ENCODE measurements at regions not wholly inside any gene's neighbourhood (a gene's known extent, or its start where the extent isn't known, plus 50 kb on each side); places are given as distances from the start of the nearest gene placed in this dataset.

DNA sequence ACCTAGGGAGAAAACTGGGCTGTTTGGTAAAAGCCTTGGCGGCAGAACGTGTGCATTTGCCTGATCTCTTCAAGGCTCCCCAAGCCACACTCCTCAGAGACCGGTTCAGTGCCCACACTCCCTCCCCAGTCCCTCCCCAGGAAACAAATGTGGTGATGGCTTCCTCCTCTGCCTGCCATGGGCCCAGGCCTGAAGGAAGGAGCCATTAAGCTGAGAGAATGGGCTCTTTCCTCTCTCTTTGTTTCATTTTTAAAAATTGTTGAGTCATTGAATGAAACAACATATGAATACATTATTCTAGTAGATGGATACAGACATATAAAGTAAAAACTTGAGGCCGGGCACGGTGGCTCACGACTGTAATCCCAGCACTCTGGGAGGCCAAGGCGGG, 50.6 kb upstream of the YWHAQ start:
- DNase-seq (ENCODE audit: low read depth in 2 of 2): no peak

DNA sequence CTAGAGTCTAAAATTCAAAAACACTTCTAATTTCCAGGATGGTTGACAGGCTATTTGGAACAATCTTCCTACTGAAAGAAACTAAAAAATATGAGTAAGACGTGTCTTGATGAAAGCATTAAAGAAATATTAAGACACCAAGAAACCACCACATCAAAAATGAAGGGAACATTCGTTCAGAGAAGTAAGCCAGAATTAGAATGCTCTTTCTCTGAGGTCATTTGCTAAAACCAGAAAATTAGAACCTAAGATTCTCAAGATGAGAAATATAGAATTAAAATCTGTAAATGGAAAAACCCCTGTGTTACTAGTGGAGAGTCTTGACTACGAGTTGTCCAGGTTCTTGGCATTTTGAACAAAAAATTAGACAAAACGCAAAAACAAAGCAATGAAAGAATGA, 54.8 kb upstream of the YWHAQ start:
- DNase-seq (ENCODE audit: low read depth in 2 of 2): no peak

DNA sequence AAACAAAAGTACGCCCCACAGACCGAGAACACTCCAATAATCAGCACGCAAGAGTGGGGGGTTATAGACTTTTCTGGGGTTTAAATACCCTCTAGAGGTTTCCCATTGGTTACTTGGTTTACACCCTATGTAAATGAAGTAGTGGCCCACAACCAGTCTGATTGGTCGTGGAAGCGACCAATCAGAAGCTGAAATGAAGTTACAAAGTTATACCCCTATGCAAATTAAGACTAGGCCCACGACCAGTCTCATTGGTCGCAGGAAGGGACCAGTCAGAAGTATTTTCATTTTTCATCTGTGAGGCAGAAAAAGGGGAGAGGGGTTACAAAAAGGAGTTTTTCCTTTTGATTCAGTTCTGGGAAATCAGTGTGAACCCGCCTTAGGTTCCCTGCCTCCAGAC, 55.3 kb upstream of the YWHAQ start:
- no peak for DNase-seq (ENCODE audit: low read depth in 2 of 2)

DNA sequence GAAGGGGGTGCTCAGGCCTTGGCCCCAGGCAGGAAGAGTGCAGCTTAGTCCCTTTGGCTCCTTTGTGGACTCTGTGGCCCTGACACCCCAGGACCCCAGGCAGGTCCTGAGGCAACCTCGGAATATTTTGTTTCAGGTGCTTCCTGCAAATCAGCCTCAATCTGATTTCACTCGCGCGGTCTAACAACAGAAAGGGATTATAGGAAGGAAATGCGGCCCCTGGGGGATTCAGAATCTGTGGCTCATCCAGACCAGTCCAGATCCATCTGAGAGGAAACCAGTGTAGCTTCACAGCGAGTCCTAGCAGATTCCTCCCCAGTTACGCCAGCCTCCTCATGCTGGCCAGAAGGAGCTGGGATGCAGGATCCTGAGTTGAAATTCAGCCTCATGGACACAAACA, 59.5 kb upstream of the YWHAQ start:
- DNase-seq (ENCODE audit: low read depth in 2 of 2): no peak

DNA sequence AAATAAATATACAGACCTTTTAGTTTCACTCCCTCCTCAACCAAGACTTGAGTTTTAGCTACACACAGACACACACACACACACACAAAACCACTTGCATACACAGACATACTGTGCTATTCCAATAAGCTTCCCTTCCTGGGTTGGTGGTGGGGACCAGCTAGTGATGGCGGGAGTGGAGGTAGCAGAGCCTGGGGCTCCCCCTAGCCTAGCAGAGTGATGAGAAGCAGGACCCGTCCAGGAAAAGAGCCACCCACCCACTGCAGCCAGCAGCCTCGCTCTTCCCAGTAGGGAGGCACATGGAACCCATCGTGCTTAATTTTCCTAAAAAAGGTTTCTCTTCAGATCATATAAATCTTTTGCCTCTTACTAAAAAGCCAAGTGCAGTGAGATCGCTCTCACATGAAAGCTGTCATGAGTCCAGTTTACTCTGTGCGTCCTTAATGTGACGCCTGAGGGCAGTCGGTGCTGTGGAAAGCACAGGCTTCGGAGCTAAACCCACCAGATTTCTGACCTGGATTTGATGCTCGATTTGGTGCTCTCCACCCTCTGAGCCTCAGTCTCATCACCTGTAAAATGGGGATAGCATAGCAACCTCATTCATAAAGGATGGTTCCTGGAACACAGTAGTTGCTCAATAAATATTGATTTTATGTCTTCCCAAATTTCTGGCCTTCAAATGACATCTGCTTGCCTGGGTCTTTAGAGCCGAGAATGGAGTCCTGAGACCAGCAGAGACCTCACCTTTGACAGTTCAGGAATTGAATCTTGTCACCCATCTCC, 60.1 kb upstream of the YWHAQ start:
- DNase-seq (ENCODE audit: low read depth in 2 of 2): no peak

DNA sequence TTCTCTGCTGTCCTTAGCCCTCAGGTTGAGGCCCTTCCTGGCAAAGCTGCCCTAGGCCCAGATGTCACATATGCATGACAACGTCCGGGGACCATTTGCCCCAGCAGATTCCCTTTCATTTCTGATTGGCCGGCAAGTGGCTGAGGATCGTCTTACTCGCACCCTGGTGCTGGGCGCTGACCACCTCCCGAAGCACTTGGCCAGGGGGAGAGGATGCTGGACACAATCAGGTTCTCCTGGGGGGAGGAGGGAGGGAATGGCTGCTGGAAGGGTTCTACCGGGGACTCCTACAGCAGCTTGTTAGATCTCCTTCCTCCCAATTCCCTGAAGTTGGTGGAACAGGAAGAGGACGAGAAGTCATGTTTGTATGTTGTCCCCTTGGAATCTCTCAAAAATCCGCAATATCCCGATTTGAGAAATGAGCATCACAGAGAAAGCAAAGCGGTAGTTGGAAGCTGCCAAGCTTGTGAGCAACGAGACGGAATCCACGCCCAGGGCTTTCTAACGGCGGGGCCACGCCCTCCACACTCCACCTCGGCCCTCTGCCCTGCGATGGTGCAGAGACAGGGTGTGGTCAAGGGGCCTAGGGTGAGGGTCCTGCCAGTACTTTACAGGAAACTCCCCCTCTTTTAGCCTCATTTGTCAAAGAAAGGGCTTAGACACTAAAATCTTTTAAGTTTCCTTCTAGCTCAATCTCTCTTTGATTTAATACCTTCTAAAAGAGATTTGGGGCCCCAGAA, 61.8 kb upstream of the YWHAQ start:
- no peak for DNase-seq (ENCODE audit: low read depth in 2 of 2)

DNA sequence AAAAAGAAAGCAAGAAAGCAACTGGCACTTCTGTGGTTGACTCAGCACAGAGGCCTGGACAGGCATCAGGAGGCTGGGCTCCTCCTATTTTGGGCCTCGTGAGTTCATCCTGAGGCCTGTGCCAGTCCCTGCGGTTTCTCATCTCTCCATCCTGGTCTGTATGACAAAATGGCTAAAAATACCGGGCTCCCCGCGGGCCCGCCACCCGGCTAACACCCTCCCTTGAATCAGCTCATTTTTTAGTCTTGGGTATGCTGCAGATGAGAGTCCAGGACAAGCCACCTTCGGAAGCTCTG, 62.3 kb upstream of the YWHAQ start:
- no peak for DNase-seq (ENCODE audit: low read depth in 2 of 2)

DNA sequence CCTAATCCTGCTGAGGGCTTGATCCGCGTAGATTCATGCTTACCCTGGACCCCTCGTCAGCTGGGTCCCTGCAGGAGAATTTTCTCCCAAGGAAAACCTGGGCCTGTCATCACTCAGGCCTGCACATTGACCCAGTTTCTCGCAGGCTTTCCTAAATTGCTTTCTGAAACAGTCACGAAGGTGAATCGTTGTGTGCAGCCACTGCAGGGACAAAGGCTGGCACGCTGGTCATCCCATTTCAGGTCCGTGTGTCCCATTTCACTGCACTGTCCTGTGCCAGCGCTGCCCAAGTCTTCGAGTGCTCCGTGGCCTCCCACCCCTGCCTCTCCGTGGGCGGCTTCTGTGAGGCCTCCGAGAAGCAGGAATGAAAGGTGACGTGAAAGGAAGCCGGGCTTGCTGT, 62.8 kb upstream of the YWHAQ start:
- no peak for DNase-seq (ENCODE audit: low read depth in 2 of 2)

DNA sequence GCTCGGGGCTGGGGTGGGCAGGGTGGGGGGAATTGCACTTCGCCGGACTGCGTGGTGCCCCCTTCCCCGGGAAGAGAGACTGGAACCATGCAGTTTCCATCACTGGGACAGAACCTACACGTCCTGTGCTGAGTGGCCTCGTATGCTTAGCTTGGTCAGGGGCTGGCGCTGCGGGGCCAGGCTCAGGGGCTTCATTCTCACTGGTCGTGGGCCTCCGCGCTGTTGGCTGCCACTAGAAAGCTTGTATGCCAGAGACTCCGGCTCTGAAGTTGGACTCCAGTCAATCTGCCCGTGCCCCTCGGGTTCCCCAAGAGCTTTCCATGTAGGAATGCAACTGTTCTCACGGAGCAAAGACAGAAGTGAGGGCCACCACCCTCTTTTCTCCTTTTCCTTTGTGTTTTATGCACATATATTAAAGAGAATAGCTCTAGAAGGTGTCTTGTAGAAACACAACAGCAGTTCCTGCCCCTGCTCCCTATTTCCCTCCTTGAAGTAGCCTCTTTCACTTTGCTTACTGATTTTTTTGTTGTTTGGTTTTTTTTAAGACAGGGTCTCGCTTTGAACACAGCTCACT, 64.0 kb upstream of the YWHAQ start:
- DNase-seq (ENCODE audit: low read depth in 2 of 2): no peak

DNA sequence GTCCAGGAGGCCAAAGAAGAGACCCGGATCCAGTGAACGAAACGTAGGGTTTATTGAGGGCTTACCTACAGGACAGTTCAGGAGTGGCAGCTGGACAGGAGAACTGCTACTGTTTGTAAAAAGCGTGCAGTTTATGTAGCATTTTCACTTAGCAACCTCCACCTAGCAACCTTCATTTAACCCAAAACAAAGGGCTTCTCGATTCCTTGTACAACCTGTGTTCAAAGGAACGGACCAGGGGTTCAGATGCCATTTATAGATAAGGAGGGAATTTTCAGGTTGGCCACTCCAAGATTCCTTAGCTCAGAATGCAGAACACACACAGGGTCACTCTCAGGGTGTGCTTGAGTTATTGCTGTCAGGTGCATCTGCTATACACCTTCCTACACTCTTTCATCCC, 65.1 kb upstream of the YWHAQ start:
- DNase-seq (ENCODE audit: low read depth in 2 of 2): no peak

DNA sequence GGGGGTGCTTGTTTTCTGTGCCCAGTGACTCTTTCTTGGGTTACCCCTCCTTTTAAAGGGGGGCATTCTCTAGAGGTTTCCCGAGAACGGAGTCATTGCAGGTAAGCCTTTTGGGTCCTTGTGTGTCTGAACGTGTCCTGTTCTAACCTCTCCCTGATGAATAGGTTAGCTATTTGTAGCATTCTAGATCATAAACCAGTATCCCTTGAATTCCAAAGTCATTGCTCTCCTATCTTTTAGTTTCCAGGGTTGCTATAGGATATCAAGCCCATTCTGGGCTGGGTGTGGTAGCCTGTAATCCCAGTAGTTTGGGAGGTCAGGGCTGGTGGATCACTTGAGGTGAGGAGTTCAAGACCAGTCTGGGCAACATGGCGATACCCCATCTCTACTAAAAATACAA, 65.9 kb upstream of the YWHAQ start:
- no peak for DNase-seq (ENCODE audit: low read depth in 2 of 2)

DNA sequence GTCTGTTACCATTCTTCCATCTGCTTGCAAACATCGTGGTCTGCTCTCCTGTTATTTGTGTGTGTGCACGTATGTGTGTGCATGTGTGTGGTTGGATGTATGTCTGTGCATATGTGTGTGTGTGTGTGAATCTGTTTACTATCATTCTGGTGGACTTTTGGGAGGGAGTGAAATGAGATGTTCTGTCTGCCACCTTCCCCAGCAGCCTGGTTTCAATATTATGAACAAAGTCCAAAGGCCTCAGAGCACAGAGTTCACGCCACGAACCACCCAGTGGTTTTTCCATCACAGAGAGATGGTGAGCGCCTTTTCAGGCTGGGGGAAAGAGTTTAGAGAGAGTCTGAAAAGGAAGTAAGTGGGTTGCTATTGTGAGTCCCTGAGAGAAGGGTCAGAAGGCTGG, 67.1 kb upstream of the YWHAQ start:
- no peak for DNase-seq (ENCODE audit: low read depth in 2 of 2)

DNA sequence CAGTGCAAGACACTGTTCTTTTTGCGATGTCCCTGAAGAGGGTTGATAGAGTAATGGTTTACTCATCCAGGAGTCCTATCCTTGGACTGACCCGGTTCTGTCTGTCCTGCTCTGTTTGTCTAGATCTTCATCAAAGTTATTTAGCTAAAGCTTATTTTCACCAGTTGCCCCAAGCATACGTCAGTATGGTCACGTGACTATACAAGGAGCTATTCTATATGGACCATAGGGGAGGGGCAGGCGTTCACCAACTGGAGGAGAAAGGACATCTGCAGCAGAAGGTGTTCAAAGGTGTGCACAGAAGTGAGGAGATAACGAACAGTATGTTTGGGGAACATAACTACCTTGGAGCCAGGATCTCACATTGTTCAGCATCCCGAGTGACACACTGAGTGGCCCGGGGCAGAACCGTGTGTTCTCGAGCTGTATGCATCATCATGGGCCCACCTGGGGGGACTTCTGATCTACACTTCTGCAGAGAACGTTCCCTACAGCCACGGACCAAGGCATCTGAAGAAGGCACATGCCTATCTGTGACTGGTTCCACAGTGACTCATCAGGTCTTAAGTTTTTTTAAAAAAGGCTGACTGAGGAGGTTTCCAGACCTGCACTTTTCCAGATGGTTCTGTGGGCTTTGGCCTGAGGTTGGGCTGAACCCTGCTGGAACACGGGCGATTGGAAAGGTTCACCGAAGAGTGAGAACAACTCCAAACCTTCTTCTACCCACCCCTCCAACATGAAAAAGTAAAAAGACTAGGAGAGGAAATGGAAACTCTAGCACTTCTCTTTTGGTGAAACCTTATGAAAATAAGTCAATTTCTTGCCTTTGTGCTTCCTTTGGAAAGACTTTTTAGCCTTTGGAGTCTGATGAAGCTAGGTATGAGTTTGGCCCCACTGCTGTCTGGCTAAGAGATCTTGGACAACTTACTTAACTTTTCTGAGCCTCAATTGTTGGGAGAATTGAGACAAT, 68.6 kb upstream of the YWHAQ start:
- DNase-seq (ENCODE audit: low read depth in 2 of 2): no peak

DNA sequence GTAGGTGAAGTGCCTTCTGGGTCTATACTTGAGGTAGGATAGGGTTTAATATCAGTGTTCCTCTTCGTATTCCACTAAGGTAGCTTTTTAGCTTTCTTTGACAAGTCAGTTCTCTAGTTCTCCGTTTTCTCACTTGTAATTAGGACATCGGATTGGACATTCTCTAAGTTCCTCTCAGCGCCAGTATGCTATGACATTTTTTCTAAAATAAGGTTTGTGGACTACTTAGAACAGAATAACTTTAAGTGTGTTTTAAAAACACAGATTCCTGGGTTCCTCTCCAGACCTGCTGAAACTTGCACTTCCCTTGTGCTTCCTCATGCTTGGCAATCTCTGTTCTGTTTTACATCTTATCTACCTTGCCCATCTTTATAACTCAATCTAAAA, 69.3 kb upstream of the YWHAQ start:
- no peak for DNase-seq (ENCODE audit: low read depth in 2 of 2)

DNA sequence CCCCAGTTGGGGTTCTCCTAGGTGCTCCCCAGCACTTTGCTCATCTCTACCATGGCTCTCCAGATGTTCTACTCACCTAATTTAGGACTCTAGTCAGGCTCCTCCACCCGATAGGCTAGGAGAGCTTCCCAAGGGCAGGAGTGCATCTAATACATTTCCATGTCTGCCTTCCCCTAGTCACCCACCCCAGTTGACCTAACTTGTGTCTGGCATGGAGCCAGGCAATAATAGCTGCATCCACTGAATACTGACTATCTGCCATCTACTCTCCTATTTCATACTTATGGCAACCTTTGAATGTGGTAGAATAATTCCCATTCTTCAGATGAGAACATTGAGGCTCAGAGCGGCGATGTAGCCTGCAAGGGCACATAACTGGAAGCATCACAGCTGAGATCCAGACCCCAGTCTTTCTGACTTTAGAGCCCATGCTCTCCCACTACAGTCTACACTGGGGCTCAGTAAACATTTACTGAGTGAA, 71.8 kb upstream of the YWHAQ start:
- DNase-seq (ENCODE audit: low read depth in 2 of 2): no peak

DNA sequence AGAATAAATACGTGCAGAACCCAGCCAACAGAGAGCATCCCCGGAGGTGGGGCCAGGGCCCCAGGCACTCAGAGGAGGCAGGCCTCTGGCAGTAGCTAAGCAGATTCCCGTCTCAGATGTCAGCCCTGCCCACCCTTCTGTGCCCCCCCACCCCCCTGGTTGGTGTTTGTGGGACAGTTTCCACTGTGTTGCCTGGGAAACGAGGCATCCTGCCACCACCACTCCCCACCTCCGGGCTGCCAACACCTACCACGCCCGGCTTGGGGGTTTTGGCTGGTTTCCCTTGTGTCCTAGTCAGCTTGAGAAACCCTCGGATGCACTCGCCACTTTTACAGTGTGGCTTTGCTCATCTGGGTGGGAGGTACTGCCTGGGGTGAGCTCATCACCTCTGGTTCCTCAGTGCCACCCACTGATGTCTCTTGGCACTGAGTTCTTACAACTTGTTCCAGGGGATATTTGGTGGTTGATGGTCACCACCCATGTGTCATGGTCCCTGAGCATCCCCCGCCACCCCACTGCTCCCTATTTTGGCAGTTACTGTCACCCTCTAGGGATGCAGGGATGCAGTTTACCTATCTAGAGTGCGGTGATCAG, 72.4 kb upstream of the YWHAQ start:
- DNase-seq (ENCODE audit: low read depth in 2 of 2): peak; percentile 78 to 80

DNA sequence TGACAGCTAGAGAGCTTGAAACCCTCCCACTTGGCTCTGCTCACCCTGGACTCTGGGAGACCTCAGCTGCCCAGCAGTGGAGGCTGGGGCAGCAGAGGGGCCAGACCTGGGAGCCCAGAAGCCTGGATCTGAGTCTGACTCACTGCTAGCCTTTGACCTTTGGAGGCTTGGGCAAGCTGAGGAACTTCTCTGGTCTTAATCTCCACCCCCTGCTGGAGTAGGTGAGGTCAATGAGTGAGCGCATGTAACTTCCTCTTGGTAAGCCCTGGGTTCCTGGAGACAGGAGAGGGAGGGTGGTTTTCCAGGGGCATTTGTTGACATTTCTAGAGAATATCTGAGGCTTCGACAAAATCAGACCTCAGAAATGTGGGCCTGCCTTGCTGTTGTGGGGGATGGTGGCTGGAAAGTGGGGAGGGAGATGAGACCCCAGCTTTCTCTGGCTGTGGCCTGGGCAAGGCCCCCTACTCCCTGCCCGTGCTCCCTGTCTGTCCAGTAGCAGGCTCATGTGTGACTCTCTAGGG, 73.0 kb upstream of the YWHAQ start:
- no peak for DNase-seq (ENCODE audit: low read depth in 2 of 2)

DNA sequence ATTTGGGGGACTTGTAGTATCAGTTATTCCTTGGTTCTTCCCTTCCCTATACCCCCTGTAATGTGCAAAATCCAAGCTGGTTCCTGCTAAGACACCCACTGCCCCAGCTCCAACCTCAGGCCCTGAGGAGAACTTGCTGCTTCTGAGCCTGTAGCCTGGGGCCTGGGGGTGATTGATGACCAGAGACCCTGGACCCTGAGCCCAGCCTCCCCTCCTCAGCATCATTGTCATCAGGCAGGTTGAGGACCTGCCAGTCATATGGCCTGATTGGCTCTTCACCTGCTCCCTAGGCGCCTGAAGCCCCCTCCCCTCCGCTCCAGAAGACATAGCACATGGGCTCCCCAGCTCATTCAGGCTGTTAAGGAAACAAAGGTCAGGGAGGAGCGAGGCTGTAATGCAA, 73.8 kb upstream of the YWHAQ start:
- DNase-seq (ENCODE audit: low read depth in 2 of 2): no peak

DNA sequence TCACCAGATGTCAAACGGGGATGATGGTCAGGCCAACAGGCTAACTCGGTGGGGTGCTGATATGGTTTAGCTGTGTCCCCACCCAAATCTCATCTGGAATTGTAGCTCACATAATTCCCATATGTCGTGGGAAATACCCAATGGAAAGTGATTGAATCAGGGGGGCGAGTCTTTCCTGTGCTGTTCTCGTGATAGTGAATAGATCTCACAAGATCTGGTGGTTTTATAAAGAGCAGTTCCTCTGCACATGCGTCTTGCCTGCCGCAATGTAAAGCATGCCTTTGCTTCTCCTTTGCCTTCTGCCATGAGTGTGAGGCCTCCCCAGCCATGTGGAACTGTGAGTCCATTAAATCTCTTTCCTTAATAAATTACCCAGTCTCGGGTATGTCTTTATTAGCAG, 74.4 kb upstream of the YWHAQ start:
- no peak for DNase-seq (ENCODE audit: low read depth in 2 of 2)

DNA sequence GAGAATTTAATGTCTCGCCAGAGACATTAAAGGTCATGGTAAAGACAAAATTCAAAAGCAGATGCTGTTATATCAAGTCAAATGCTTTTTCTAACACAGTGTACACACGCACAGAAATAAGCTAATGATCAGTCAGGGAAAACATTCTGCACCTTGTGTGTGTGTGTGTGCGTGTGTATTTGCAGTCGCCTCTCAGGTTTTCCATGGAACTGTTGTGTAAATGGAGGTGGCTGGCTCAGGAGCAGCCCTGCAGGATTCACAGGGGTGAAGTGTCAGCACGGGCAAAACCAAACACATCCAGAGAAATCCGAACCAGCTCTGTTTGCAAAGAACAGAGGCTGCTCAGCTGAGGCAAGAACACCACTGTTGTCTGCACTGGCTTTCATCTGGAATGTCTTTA, 76.2 kb upstream of the YWHAQ start:
- no peak for DNase-seq (ENCODE audit: low read depth in 2 of 2)

DNA sequence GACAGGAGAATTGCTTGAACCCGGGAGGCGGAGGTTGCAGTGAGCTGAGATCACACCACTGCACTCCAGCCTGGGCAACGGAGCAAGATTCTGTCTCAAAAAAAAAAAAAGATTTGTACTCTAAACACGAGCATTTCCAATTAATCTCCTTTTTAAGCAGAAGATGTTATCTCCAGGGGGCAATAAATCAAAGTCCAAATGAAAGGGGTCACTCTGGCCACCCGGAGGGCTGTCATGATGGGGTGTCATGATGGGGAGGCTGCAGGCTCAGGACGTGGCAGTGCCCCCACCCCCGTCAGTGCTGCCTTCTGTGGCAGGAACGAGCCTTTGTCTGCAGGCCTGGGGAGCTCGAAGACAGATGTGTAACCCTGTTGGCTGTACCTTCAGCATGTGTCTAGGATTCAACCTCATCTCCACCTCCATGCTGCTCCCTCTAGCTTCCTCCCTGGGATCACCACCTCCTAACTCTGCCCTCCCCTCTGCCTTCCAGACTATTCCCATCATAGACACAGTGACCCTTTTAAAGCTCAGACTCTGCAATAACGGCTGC, 76.9 kb upstream of the YWHAQ start:
- no peak for DNase-seq (ENCODE audit: low read depth in 2 of 2)

Data from stimulated activated CD8-positive, alpha-beta memory T cell treated with anti-CD3 and anti-CD28 coated beads, Interleukin-2, amount 100 ng/mL, for 48 hours (primary cell).